GM12891 (cell line): ENCODE measurements at regions not wholly inside any gene's neighbourhood (a gene's known extent, or its start where the extent isn't known, plus 50 kb on each side); places are given as distances from the start of the nearest gene placed in this dataset.

Source experiments
- POLR2AphosphoS5 ChIP-seq: IDR thresholded peaks from 2 replicates; pipeline ENCODE4 v1.6.1; 2011; ENCODE audit warnings: low read depth, low read length, control low read depth
- POU2F2 ChIP-seq: IDR thresholded peaks from 2 replicates; pipeline ENCODE4 v1.6.1; 2011; ENCODE audit warnings: low read depth, mild to moderate bottlenecking, control low read depth, low read length, moderate library complexity

DNA sequence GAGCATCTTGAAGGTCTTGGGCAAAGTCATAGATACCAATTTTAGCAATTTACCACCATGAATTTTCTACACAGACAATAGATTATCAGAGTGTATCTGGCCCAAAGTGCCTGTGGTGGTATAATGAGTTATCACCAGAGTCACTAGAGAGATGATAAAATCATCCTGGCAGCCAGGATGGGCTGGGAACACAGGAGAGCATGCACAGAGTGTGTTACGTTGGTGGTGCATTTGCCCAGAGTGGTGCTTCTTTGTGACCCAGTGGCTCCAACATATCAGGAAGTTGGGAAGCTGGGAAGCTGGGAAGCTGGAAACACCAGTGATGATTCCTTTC lies 236.7 kb upstream of the PROX1 start:
- TF ChIP-seq POLR2AphosphoS5 = no peak
- no peak for TF ChIP-seq POU2F2
